ENCODE measurements at regions not wholly inside any gene's neighbourhood (a gene's known extent, or its start where the extent isn't known, plus 50 kb on each side); places are given as distances from the start of the nearest gene placed in this dataset.

- TF ChIP-seq FOXA1 (IDR thresholded peaks at IDR 0.05) = no peak
- TF ChIP-seq SP1 (IDR thresholded peaks at IDR 0.05) = no peak
- TF ChIP-seq BHLHE40 (IDR thresholded peaks at IDR 0.05; ENCODE audit: borderline replicate concordance) = no peak
- TF ChIP-seq ELF4 (IDR thresholded peaks at IDR 0.05) = no peak
- no peak for TF ChIP-seq FOXM1 (IDR thresholded peaks at IDR 0.05; ENCODE audit: borderline replicate concordance)
- no peak for TF ChIP-seq FOXK2 (IDR thresholded peaks at IDR 0.05)
- TF ChIP-seq PKNOX1 (IDR thresholded peaks at IDR 0.05) = no peak
- no peak for TF ChIP-seq NFRKB (IDR thresholded peaks at IDR 0.05)
- TF ChIP-seq ZNF384 (IDR thresholded peaks at IDR 0.05) = no peak
- TF ChIP-seq TARDBP (IDR thresholded peaks at IDR 0.05) = no peak
- TF ChIP-seq ARNT (IDR thresholded peaks at IDR 0.05) = no peak
- no peak for TF ChIP-seq HDGF (IDR thresholded peaks at IDR 0.05; ENCODE audit: borderline replicate concordance)
Observed at GRCh38 chr9:15113288-15113687, 193.7 kb downstream of the TTC39B start.
